Naive thymus-derived CD4-positive, alpha-beta T cell (primary cell): ENCODE measurements at regions not wholly inside any gene's neighbourhood (a gene's known extent, or its start where the extent isn't known, plus 50 kb on each side); places are given as distances from the start of the nearest gene placed in this dataset.

Source experiments
- ATAC-seq: fragments of 150-1000 bp; cut with Tn5 transposase; 2 replicates; pipeline ENCODE4 v1.10.0; 2021; ENCODE audit warnings: mild to moderate bottlenecking, moderate library complexity
- CTCF ChIA-PET: fragments of 350-600 bp; sonication (Branson Sonifier 250); formaldehyde crosslinking; loops from one replicate; lab custom pipeline; 2021; ENCODE audit warnings: antibody characterized with exemption; lab: Charles Lee
- POLR2A ChIA-PET: fragments of 350-600 bp; sonication (Branson Sonifier 250); formaldehyde crosslinking; loops from one replicate; lab custom pipeline; 2021; ENCODE audit warnings: antibody characterized with exemption, inconsistent platforms; lab: Charles Lee
- DNase-seq, 9 donors: peaks; one replicate each; pipeline versions ENCODE4 v3.0.0 to v3.0.0-alpha.2; 2020 to 2022; ENCODE audit warnings: mixed read lengths in 1 of 9
- H3K27ac ChIP-seq: one replicate; pipeline ENCODE4 v1.7.0; 2013; ENCODE audit warnings: mild to moderate bottlenecking, low read depth, low read length, moderate library complexity
- H3K27me3 ChIP-seq, 2 donors: one replicate each; pipeline ENCODE4 v1.7.0; 2013; ENCODE audit warnings: low read length in 2 of 2, mild to moderate bottlenecking in 2 of 2, moderate library complexity in 2 of 2; ENCODE audit not compliant: control insufficient read depth in 2 of 2, insufficient read depth in 2 of 2
- H3K36me3 ChIP-seq, 3 experiments: 1 replicate in 2 of 3; 2 replicates in 1 of 3; pipeline ENCODE4 v1.7.0; 2013; ENCODE audit warnings: low read length in 3 of 3, mild to moderate bottlenecking in 3 of 3, moderate library complexity in 1 of 3; ENCODE audit not compliant: insufficient read depth in 3 of 3, control insufficient read depth in 2 of 3
- H3K4me1 ChIP-seq, 2 donors: one replicate each; pipeline ENCODE4 v1.7.0; 2013; ENCODE audit warnings: low read length in 2 of 2, mild to moderate bottlenecking in 2 of 2, moderate library complexity in 1 of 2; ENCODE audit not compliant: control insufficient read depth in 2 of 2, insufficient read depth in 2 of 2
- H3K4me3 ChIP-seq: 2 replicates; pipeline ENCODE4 v1.7.0; 2013; ENCODE audit warnings: mild to moderate bottlenecking, low read length
- H3K9me3 ChIP-seq, 3 experiments: 1 replicate in 2 of 3; 2 replicates in 1 of 3; pipeline ENCODE4 v1.7.0; 2013; ENCODE audit warnings: low read length in 3 of 3; ENCODE audit not compliant: control insufficient read depth in 2 of 3
- H3K27ac Mint-ChIP-seq, 9 donors: one replicate each; pipeline ENCODE4 v1.8.0; 2020 to 2022; ENCODE audit warnings: mixed read lengths in 9 of 9, mild to moderate bottlenecking in 8 of 9, moderate library complexity in 5 of 9, inconsistent platforms in 2 of 9
- H3K27me3 Mint-ChIP-seq, 5 donors: one replicate each; pipeline ENCODE4 v1.8.0; 2021 to 2022; ENCODE audit warnings: mixed read lengths in 5 of 5, mild to moderate bottlenecking in 1 of 5
- H3K36me3 Mint-ChIP-seq, 5 donors: one replicate each; pipeline ENCODE4 v1.8.0; 2020 to 2022; ENCODE audit warnings: mixed read lengths in 5 of 5, mild to moderate bottlenecking in 3 of 5, inconsistent platforms in 1 of 5
- H3K4me1 Mint-ChIP-seq, 7 donors: one replicate each; pipeline ENCODE4 v1.8.0; 2020 to 2022; ENCODE audit warnings: mixed read lengths in 7 of 7, mild to moderate bottlenecking in 3 of 7, inconsistent platforms in 1 of 7
- H3K4me3 Mint-ChIP-seq, 10 donors: one replicate each; pipeline ENCODE4 v1.8.0; 2020 to 2022; ENCODE audit warnings: mild to moderate bottlenecking in 10 of 10, mixed read lengths in 10 of 10, moderate library complexity in 6 of 10, inconsistent platforms in 2 of 10
- H3K9me3 Mint-ChIP-seq, 11 donors: one replicate each; pipeline ENCODE4 v1.8.0; 2020 to 2022; ENCODE audit warnings: mixed read lengths in 11 of 11, mild to moderate bottlenecking in 4 of 11, inconsistent platforms in 1 of 11, moderate library complexity in 1 of 11
- intact Hi-C, 2 donors: fragments of 100-400 bp; cut with micrococcal nuclease; formaldehyde crosslinking; loops; one replicate each; pipeline ENCODE4 v1.15.1; 2023

- peaks cover 33 to 51% (median 46%) of the 10 kb centered on the region in 5 donors for H3K27me3 Mint-ChIP-seq
- no peak overlapping the region for H3K4me3 Mint-ChIP-seq
- Histone ChIP-seq H3K27ac (no peak overlapping the region), H3K9me3 (no peaks in the 10 kb centered on the region), H3K4me3 (no peak overlapping the region), H3K4me1 (no peaks in the 10 kb centered on the region), H3K36me3 (no peaks in the 10 kb centered on the region), H3K27me3 (peaks cover 0 to 9% of the 10 kb centered on the region in 2 donors)
- DNase-seq, result no peak
- peaks cover 0 to 12% (median 0%) of the 10 kb centered on the region in 5 donors for H3K36me3 Mint-ChIP-seq
- H3K27ac Mint-ChIP-seq, result no peak overlapping the region
- H3K9me3 Mint-ChIP-seq, result peaks cover 0 to 16% (median 4%) of the 10 kb centered on the region in 11 donors
- ChIA-PET POLR2A (no interaction called here), CTCF (no interaction called here)
- peaks cover 0 to 4% (median 0%) of the 10 kb centered on the region in 7 donors for H3K4me1 Mint-ChIP-seq
- intact Hi-C loops, result no loop called here
- ATAC-seq, result no peak
Measured at GRCh38 chr6:167674486-167674885, 152.2 kb upstream of the AFDN start.

DNA sequence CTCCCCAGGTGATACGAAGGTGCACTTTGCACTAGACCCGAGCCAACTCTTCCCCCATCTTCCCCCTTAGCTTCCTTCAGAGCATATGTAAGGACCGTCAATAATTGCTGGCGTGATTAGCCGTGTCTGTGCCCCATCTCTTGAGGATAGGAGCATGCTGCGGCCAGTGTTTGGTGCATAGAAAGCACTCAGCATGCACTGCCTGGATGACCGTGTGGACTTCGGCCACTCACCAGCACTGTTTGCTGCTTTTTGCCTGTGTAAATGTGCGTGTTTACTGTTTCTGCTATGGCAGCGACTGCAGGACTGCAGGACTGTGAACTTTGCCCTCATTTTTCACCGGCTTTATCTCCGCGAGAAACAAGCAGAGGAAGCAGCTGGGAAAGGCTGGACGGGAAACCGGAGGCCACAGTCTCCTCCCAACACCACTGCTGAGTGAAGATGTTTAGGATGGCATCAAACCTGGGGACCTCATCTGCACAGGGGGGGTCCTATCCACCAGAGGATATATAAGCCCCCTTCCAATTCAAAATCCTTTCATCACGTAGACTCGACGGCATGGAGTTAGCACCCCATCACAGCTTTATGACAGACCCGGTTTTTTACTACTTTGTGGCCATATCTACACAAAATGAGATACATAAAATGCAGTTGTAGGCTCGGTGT lies 150.6 kb upstream of the AFDN start:
- no peaks in the 10 kb centered on the region for H3K36me3 ChIP-seq
- H3K4me3 Mint-ChIP-seq, result no peak overlapping the region
- H3K4me1 ChIP-seq, result no peaks in the 10 kb centered on the region
- peaks cover 49 to 67% (median 60%) of the 10 kb centered on the region in 5 donors for H3K27me3 Mint-ChIP-seq
- H3K36me3 Mint-ChIP-seq, result peaks cover 0 to 12% (median 0%) of the 10 kb centered on the region in 5 donors
- ChIA-PET CTCF (no interaction called here), POLR2A (no interaction called here)
- intact Hi-C loops, result no loop called here
- no peak for ATAC-seq
- peaks cover 0 to 16% (median 4%) of the 10 kb centered on the region in 11 donors for H3K9me3 Mint-ChIP-seq
- H3K4me3 ChIP-seq, result no peak overlapping the region
- peaks cover 0 to 4% (median 0%) of the 10 kb centered on the region in 7 donors for H3K4me1 Mint-ChIP-seq
- no peak overlapping the region for H3K27ac Mint-ChIP-seq
- DNase-seq, result no peak
- H3K27ac ChIP-seq, result no peak overlapping the region
- H3K27me3 ChIP-seq, result peaks cover 0 to 9% of the 10 kb centered on the region in 2 donors
- H3K9me3 ChIP-seq, result no peaks in the 10 kb centered on the region

- H3K9me3 Mint-ChIP-seq, result peaks cover 0 to 9% (median 4%) of the 10 kb centered on the region in 11 donors
- no peak overlapping the region for H3K4me3 ChIP-seq
- ChIA-PET CTCF (no interaction called here), POLR2A (no interaction called here)
- H3K9me3 ChIP-seq, result no peaks in the 10 kb centered on the region
- peaks cover 0 to 9% of the 10 kb centered on the region in 2 donors for H3K27me3 ChIP-seq
- intact Hi-C loops, result no loop called here
- H3K4me1 Mint-ChIP-seq, result peaks cover 0 to 4% (median 0%) of the 10 kb centered on the region in 7 donors
- H3K27me3 Mint-ChIP-seq, result peaks cover 57 to 74% (median 67%) of the 10 kb centered on the region in 5 donors
- H3K4me1 ChIP-seq, result no peaks in the 10 kb centered on the region
- H3K27ac Mint-ChIP-seq, result no peak overlapping the region
- H3K36me3 ChIP-seq, result no peaks in the 10 kb centered on the region
- ATAC-seq, result no peak
- H3K27ac ChIP-seq, result no peak overlapping the region
- peaks cover 0 to 6% (median 4%) of the 10 kb centered on the region in 5 donors for H3K36me3 Mint-ChIP-seq
- no peak overlapping the region for H3K4me3 Mint-ChIP-seq
- DNase-seq, result no peak
Measured at GRCh38 chr6:167676666-167677421, 149.9 kb upstream of the AFDN start.

DNA sequence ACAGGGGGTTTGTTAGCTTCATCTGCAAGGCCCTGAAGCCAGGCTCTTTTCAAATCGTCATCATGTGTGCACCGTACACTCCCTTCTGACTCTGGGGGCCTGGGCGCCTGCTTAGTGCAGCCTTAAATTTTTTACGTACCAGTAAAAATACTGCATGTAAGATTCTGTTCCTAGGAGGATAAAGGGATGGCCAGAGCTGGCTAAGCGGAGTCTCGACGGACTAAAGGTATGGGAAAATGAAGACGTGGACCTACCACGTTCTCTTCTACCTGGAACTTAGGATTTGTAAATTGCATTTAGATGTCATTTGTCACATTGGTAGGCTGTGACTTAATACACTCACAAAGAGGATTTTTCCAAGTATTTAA lies 149.3 kb upstream of the AFDN start:
- Mint-ChIP-seq H3K9me3 (peaks cover 0 to 4% (median 2%) of the 10 kb centered on the region in 11 donors), H3K4me3 (no peak overlapping the region), H3K27ac (no peak overlapping the region), H3K4me1 (peaks cover 0 to 4% (median 0%) of the 10 kb centered on the region in 7 donors), H3K36me3 (peaks cover 0 to 5% (median 2%) of the 10 kb centered on the region in 5 donors), H3K27me3 (peaks cover 62 to 79% (median 73%) of the 10 kb centered on the region in 5 donors)
- intact Hi-C loops, result no loop called here
- no peak overlapping the region for H3K4me3 ChIP-seq
- POLR2A ChIA-PET, result no interaction called here
- H3K27me3 ChIP-seq, result peaks cover 0 to 11% of the 10 kb centered on the region in 2 donors
- H3K4me1 ChIP-seq, result no peaks in the 10 kb centered on the region
- no peak for ATAC-seq
- H3K36me3 ChIP-seq, result no peaks in the 10 kb centered on the region
- no peak overlapping the region for H3K27ac ChIP-seq
- H3K9me3 ChIP-seq, result no peaks in the 10 kb centered on the region
- DNase-seq, result no peak
- CTCF ChIA-PET, result no interaction called here

DNA sequence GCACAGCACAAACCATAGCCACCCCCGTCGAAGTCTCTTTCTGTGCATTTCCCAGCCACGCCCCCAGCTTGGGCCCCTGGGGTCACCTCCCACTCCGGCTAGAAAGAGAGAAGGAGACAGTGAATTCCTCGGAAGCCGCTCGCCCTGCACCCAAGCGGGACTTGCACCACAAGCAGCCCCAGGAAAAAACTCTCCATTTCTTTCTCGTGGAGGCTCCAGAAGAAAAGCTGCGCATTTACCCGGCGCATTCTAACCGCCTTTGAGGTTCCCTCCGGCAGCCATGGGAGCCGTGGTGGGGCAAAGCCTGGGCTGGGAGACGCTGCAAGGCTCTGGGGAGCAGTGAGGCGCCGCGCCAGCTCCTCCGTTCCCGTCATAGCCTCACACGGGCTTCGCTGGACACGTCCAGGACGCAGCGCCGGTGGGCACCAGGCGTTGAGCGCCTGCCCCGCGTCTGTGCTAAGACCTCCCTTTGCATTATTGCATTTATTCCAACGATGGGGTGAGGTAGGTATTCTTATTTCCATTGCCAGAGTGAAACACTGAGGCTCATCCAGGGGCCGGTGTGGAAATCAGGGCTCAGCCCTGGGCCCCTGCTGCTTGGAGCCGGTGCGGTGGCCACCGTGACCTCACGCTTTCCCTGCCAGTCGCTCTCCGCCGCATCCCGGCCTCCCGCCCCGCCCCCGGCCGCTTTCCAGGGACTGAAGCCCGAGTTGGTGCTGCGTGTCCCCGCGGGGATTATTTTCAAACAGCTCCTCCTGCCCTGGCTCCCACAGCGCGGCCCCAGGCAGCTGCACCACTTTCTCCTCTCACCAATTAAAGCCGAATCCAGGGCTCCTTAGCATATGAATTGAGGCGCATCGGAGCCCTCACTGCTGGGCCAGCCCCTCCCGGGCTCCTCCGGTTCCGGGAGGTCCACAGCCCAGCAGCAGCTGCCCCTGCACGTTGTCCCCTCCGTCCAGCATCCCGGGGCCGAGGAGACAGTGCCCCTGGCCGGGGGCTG lies 148.3 kb upstream of the AFDN start:
- peaks cover 0 to 12% of the 10 kb centered on the region in 2 donors for H3K27me3 ChIP-seq

DNA sequence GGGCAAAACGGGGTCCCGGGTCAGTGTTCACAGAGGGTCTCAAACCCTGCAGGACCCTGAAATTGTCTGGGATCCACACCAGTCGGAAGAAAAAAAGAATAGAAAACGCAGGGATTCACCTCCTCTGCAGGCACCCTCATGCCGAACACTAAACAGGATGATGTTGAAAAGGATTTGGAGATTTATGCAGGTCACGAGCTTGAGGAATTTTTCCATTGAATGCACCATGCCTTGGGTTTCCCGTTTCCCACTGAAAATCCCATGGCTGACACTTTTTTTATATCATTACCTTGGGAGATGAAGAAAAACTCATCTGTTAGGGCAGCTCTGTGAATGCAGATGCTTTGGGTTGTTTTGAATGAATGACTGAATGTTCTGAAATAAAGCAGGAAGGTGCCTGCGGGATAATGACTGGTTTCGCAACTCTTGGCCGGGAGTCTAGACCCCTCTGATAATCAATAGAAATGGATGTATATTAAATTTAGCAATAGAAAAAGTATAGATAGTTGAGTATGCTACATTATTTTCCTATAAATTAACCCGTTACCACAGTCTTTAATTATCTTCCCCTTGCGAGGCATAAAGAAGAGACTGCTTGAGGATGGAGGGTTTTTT lies 147.5 kb upstream of the AFDN start:
- Histone ChIP-seq H3K4me3 (no peak overlapping the region), H3K36me3 (no peaks in the 10 kb centered on the region), H3K27me3 (peaks cover 0 to 12% of the 10 kb centered on the region in 2 donors), H3K27ac (no peak overlapping the region), H3K9me3 (no peaks in the 10 kb centered on the region), H3K4me1 (no peaks in the 10 kb centered on the region)
- Mint-ChIP-seq H3K27me3 (peaks cover 74 to 93% (median 89%) of the 10 kb centered on the region in 5 donors), H3K4me1 (peaks cover 0 to 4% (median 0%) of the 10 kb centered on the region in 7 donors), H3K9me3 (peaks cover 0 to 5% (median 0%) of the 10 kb centered on the region in 11 donors), H3K36me3 (peaks cover 0 to 5% (median 0%) of the 10 kb centered on the region in 5 donors), H3K27ac (no peak overlapping the region), H3K4me3 (no peak overlapping the region)
- DNase-seq (no peak), ATAC-seq (no peak)
- CTCF ChIA-PET, result interaction anchor here (0.5 kb wide), 1 partner anchor 25 kb away, joined by 5 read pairs; no protein-coding TSS in a partner anchor
- POLR2A ChIA-PET, result no interaction called here
- intact Hi-C loops, result no loop called here

More for the DNA sequence above, 148.3 kb upstream of the AFDN start:
- CTCF ChIA-PET, result no interaction called here
- H3K4me1 ChIP-seq, result no peaks in the 10 kb centered on the region
- intact Hi-C loops, result no loop called here
- Mint-ChIP-seq H3K27me3 (peaks cover 66 to 87% (median 81%) of the 10 kb centered on the region in 5 donors), H3K27ac (no peak overlapping the region), H3K36me3 (peaks cover 0 to 5% (median 0%) of the 10 kb centered on the region in 5 donors), H3K4me1 (peaks cover 0 to 4% (median 0%) of the 10 kb centered on the region in 7 donors), H3K4me3 (no peak overlapping the region), H3K9me3 (peaks cover 0 to 4% (median 0%) of the 10 kb centered on the region in 11 donors)
- H3K4me3 ChIP-seq, result no peak overlapping the region
- H3K27ac ChIP-seq, result no peak overlapping the region
- DNase-seq, result no peak
- POLR2A ChIA-PET, result no interaction called here
- no peak for ATAC-seq
- no peaks in the 10 kb centered on the region for H3K36me3 ChIP-seq
- no peaks in the 10 kb centered on the region for H3K9me3 ChIP-seq
